Left ventricle myocardium inferior (tissue), 1 donor: ENCODE measurements at regions not wholly inside any gene's neighbourhood (a gene's known extent, or its start where the extent isn't known, plus 50 kb on each side); places are given as distances from the start of the nearest gene placed in this dataset.

Experiments
- DNase-seq: peaks from one replicate; pipeline ENCODE4 v3.0.0-alpha.2; 2020
- H3K27ac ChIP-seq: fragments of 200-600 bp; replicated peaks from 2 replicates; pipeline ENCODE4 v1.8.0; 2021
- H3K27me3 ChIP-seq: fragments of 200-600 bp; 2 replicates; pipeline ENCODE4 v1.8.0; 2021; ENCODE audit warnings: low read depth
- H3K36me3 ChIP-seq: fragments of 200-600 bp; 2 replicates; pipeline ENCODE4 v1.8.0; 2021
- H3K4me1 ChIP-seq: fragments of 200-600 bp; 2 replicates; pipeline ENCODE4 v1.8.0; 2021
- H3K4me3 ChIP-seq: fragments of 200-600 bp; 2 replicates; pipeline ENCODE4 v1.8.0; 2021; ENCODE audit warnings: mild to moderate bottlenecking, moderate library complexity
- H3K9me3 ChIP-seq: fragments of 200-600 bp; replicated peaks from 2 replicates; pipeline ENCODE4 v1.8.0; 2021
- intact Hi-C: fragments of 100-400 bp; cut with micrococcal nuclease; formaldehyde crosslinking; loops from one replicate; pipeline ENCODE4 v1.11.0; 2022
- TF ChIP-seq, protein P1 (sequence below): fragments of 200-600 bp; IDR thresholded peaks from 2 replicates; pipeline ENCODE4 v1.8.0; 2021; ENCODE audit warnings: antibody characterized with exemption, mild to moderate bottlenecking, borderline replicate concordance
- donor health status: DM: no; HTN: yes; CAD: no; lungs with severe emphysema.

- H3K9me3 ChIP-seq, result no peaks in the 10 kb centered on the region
- H3K27ac ChIP-seq, result no peak overlapping the region
- no peaks in the 10 kb centered on the region for H3K4me1 ChIP-seq
- no peak for DNase-seq
- H3K4me3 ChIP-seq, result no peak overlapping the region
- intact Hi-C loops, result no loop called here
- TF ChIP-seq, protein P1, sequence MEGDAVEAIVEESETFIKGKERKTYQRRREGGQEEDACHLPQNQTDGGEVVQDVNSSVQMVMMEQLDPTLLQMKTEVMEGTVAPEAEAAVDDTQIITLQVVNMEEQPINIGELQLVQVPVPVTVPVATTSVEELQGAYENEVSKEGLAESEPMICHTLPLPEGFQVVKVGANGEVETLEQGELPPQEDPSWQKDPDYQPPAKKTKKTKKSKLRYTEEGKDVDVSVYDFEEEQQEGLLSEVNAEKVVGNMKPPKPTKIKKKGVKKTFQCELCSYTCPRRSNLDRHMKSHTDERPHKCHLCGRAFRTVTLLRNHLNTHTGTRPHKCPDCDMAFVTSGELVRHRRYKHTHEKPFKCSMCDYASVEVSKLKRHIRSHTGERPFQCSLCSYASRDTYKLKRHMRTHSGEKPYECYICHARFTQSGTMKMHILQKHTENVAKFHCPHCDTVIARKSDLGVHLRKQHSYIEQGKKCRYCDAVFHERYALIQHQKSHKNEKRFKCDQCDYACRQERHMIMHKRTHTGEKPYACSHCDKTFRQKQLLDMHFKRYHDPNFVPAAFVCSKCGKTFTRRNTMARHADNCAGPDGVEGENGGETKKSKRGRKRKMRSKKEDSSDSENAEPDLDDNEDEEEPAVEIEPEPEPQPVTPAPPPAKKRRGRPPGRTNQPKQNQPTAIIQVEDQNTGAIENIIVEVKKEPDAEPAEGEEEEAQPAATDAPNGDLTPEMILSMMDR, result no peak
- H3K36me3 ChIP-seq, result no peaks in the 10 kb centered on the region
- H3K27me3 ChIP-seq, result no peaks in the 10 kb centered on the region
These were observed 501.5 kb upstream of the USP15 start for GRCh38 chr12:61758661-61759060.

DNA sequence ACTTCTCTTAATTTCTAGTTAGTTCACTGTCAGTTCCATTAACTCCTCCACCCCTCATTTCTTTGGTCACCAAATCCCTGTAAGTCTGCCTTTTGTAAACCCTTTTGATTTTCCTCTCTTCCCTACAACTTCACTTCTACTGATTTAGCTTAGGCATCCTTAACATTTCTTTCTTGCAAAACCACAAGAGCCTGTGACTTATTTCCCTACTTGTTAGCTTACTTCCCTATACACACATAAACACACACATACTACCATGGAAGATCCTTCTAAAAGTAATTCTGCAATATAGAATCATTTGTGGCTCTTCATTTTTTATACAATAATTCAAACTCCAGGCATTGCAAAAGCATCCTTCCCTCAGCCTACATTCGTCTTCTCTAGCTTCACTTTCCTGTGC lies 494.3 kb upstream of the USP15 start:
- H3K9me3 ChIP-seq, result peaks cover 10% of the 10 kb centered on the region
- no peaks in the 10 kb centered on the region for H3K4me1 ChIP-seq
- no peak overlapping the region for H3K27ac ChIP-seq
- H3K4me3 ChIP-seq, result no peak overlapping the region
- intact Hi-C loops, result no loop called here
- DNase-seq, result no peak
- H3K36me3 ChIP-seq, result no peaks in the 10 kb centered on the region
- H3K27me3 ChIP-seq, result no peaks in the 10 kb centered on the region
- TF ChIP-seq, protein P1, result no peak

- no peak overlapping the region for H3K27ac ChIP-seq
- no peak for DNase-seq
- intact Hi-C loops, result no loop called here
- TF ChIP-seq, protein P1, result no peak
- H3K27me3 ChIP-seq, result no peaks in the 10 kb centered on the region
- H3K36me3 ChIP-seq, result no peaks in the 10 kb centered on the region
- H3K4me1 ChIP-seq, result no peaks in the 10 kb centered on the region
- H3K4me3 ChIP-seq, result no peak overlapping the region
- no peaks in the 10 kb centered on the region for H3K9me3 ChIP-seq
These were observed 479.8 kb upstream of the USP15 start for GRCh38 chr12:61780435-61780834.

GRCh38 chr12:61781021-61781581 lies 479.1 kb upstream of the USP15 start:
- Histone ChIP-seq H3K27ac (no peak overlapping the region), H3K4me1 (no peaks in the 10 kb centered on the region), H3K4me3 (no peak overlapping the region), H3K9me3 (no peaks in the 10 kb centered on the region), H3K27me3 (no peaks in the 10 kb centered on the region), H3K36me3 (no peaks in the 10 kb centered on the region)
- no peak for DNase-seq
- TF ChIP-seq, protein P1, result no peak
- intact Hi-C loops, result no loop called here

- no peaks in the 10 kb centered on the region for H3K27me3 ChIP-seq
- H3K9me3 ChIP-seq, result no peaks in the 10 kb centered on the region
- no peak for DNase-seq
- TF ChIP-seq, protein P1, result no peak
- intact Hi-C loops, result no loop called here
- no peak overlapping the region for H3K4me3 ChIP-seq
- H3K4me1 ChIP-seq, result no peaks in the 10 kb centered on the region
- H3K27ac ChIP-seq, result no peak overlapping the region
- no peaks in the 10 kb centered on the region for H3K36me3 ChIP-seq
These were observed 463.4 kb upstream of the USP15 start for GRCh38 chr12:61796846-61797245.
